Activated CD8-positive, alpha-beta memory T cell treated with anti-CD3 and anti-CD28 coated beads for 36 hours (primary cell): ENCODE measurements at regions not wholly inside any gene's neighbourhood (a gene's known extent, or its start where the extent isn't known, plus 50 kb on each side); places are given as distances from the start of the nearest gene placed in this dataset.
"Not testable (repeated sequence)": the region's sequence is repeated elsewhere in the genome, so short reads cannot be mapped to it uniquely, and the experiment has no call there.

Experiments
- CTCF ChIA-PET: fragments of 350-600 bp; sonication (Branson Sonifier 250); formaldehyde crosslinking; loops from one replicate; lab custom pipeline; 2021; ENCODE audit warnings: antibody characterized with exemption; lab: Charles Lee
- POLR2A ChIA-PET: fragments of 350-600 bp; sonication (Branson Sonifier 250); formaldehyde crosslinking; loops from one replicate; lab custom pipeline; 2021; ENCODE audit warnings: antibody characterized with exemption; lab: Charles Lee

DNA sequence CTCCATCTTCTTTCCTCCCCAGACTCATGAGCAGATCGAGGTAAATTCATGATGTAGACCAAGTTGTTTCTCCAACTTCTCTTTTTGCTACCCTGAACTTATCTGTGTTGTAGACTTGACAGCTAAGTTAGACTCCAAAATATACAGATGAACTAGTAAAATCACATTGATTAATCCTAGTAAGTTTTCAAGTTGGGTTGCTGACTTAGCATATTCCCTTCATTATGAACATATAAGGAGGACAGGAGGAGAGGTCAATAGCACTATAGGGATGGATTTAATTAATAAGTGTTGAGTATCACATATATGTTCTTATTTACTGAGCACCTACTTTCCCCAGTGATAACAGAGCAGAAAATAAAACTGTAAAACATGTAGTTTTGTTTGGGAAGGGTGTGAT is 227.3 kb downstream of the TINAG start:
- POLR2A ChIA-PET = no interaction called here
- CTCF ChIA-PET = no interaction called here

DNA sequence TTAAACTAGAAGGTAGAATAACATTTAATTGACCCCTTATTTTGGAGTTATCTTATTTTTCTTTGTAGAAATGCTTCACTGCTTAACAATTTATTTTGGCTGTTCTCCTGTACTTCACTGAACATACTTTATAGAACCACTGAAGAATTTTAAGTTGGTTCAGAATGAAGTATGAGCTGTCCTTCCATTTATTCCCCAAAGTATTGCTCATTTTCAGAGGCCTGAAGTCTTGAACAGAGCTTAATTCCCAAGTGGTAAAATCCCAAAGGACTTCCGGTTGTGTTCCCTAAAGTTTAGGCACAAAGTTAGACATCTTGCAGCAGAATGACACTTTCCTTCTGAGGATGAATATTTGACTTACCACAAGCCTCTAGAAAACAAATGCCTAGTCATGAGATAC is 233.3 kb downstream of the TINAG start:
- ChIA-PET CTCF (no interaction called here), POLR2A (no interaction called here)

DNA sequence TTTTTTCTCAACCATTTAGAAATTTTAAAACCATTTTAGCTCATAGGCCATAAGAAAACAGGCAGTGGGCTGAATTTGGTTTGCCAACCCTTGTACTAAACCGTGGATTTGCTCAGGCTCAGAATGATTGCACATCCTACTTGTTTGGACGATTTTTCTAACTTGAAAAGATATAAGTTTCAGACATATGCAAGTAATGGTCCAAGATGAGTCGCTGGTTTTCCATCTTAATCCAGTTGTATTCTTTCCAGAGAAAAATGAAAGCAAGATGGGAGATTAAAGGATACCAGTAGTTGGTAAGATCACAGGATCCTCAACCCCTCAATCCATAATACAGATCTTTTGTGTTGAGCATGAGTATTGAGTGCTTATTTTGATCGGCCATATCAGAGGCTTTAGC is 250.9 kb downstream of the TINAG start:
- ChIA-PET POLR2A (no interaction called here), CTCF (no interaction called here)

DNA sequence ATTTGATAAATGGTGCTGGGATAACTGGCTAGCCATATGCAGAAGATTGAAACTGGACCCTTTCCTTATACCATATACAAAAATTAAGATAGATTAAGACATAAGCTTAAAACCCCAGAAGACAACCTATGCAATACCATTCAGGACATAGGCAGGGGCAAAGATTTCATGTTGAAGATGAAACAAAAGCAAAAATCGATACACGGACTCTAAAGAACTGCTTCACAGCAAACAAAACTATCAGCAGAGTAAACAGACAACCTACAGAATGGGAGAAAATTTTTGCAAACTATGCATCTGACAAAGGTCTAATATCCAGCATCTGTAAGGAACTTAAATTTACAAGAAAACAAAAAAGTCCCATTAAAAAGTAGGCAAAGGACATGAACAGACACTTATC is 255.9 kb downstream of the TINAG start:
- POLR2A ChIA-PET = not testable (repeated sequence)

DNA sequence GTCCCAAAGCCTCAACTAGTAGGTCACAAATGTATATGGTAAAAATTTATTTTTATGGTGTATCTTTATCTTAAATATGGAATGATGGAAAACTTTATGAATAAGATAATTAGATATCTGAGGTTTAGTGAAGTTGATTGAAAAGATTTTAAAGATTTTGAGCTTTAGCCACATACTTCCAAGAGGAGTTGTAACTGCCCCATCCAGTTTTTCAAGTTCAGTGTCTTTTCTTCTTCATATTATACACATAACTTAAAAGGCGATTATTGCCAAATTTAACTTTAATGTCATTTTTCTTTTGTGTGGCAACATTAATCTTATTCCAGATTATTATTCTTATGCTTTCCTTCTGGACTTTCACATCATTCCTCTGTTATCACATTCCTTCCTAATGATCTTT is 266.4 kb downstream of the TINAG start:
- CTCF ChIA-PET = no interaction called here
- POLR2A ChIA-PET = no interaction called here

More for the DNA sequence above, 255.9 kb downstream of the TINAG start:
- CTCF ChIA-PET = not testable (repeated sequence)

DNA sequence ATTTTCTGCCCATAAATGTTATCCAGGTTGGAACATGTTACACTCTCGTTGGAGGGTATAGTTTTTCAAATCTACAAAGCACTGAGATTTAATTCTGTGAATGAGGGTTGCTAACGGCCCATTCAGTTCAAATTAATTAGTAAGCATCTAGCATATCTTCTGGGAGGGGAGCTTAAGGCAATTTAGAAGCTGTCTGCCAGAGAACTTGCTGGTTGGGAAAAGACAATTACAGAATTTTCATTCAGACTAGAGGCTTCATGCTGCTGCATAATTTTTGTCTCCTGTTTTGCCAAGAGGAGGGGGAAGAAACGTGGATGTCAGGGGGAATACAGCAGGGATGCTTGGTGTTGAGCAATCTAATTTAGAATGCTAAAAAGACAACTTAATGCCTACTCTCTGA is 268.3 kb upstream of the FAM83B start:
- POLR2A ChIA-PET = no interaction called here
- CTCF ChIA-PET = no interaction called here

DNA sequence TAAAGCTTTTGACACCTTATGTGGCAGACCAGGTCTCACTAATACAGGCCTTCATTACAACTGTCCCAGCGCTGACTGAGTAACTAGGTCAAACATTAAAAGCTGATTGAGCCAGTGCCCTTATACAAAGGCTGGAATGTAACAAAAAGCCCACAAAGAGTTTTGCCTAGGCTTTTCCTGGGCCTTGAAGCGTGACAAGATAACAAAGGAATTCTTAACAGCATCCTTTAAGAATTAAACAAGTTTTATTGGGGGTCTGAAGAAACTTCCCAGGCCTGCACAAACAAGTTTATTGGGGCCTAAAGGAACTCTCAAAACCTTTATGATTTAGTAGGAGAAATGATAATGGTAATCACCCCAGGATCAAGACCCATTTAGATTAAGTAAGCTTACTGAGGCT is 267.6 kb upstream of the FAM83B start:
- ChIA-PET CTCF (no interaction called here), POLR2A (no interaction called here)

DNA sequence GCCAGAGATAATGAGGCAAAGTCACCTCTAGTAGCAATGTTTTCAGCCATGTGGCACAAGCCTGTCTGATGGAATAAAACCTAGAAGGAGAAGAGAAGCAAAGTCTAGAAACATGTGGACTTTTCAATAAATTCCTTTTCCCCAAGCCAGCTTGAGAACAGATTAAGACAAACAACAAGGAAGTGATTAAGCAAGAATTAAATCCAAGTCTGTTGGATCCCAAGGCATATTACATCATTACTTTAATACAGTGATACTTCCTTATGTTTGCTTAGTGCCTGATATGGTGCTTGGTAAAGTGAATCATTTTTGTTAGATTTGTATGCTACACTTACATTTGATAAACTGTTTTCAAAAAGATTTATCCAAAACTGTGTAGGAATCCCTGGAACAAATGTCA is 260.3 kb upstream of the FAM83B start:
- POLR2A ChIA-PET = no interaction called here
- CTCF ChIA-PET = no interaction called here

DNA sequence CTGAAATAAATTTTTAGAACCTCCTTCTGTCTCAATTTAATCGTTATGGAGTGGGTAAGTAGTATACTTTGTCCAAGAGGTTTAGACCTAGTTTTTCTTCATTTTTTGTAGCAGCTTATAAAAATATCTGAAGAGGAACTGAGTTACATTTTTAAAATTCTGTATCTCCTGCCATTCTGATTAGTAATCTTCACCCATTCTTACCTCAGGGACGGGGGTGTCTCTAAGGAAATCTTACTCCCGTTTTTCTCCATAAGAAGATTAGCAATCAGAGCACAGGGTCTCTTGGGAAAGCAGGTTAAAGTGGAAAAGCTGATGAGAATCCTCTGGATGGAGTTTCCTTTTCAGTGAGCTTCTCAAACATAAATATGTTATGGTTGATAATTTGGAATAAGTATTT is 259.3 kb upstream of the FAM83B start:
- ChIA-PET CTCF (no interaction called here), POLR2A (no interaction called here)

DNA sequence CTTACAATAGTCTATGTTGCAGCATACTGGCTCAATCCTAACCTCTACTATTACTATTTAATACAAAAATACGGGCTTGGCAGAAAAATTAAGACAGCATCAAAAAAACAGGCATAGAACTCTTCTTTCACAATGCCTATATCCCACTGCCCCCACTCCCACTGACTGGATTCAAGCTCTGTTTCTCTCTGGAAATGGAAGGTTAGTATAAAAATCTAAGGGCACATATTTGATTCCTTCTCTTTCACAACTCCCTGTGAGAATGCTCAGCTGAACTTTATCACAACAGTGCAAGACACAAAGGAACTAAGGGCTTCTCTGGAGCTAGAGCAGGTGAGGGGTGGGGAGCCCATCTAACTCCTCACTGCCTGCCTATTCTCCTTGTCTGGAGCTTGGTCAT is 258.4 kb upstream of the FAM83B start:
- POLR2A ChIA-PET = no interaction called here
- CTCF ChIA-PET = no interaction called here

DNA sequence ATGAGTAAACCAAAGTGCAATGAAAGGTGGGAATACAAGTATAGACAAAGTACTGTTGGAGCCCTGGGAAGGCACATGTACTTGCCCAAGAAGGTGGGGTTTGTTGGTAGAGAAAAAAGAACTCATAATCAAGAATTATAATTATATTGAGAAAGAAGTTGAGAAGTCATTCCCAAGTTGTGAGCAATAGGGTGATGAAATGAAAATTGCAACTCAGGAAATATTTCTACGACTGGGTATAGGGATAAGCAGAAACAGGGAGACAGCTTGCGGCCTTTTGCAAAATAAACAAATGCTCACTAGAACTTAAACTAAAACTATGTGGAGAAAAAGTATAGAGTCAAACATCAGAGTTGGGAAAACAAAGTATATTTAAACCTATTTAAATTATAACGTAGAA is 250.7 kb upstream of the FAM83B start:
- ChIA-PET POLR2A (no interaction called here), CTCF (no interaction called here)

DNA sequence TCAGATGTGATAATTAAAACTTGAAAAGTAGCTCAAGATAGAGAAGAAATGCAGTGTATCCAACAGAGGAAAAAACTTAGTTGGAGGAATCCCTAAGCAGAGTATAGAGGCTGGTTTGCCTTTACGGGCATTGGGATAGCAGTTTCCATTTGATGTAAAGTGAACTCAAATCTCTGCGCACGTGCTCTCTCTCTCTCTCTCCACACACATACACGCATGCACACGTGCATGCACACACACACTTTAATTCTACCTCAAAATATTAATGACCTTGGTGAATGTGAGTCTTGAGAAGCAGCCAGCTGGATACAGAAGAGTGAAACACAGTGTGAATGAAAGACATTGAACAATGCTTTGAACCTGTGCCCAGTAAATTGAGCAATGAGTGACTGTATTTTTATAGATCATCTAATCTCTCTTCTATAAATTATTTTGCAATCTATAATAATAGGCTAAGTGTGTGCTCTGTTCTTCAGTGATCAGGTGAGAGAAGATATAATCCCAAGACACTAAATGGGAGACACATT is 247.7 kb upstream of the FAM83B start:
- ChIA-PET POLR2A (no interaction called here), CTCF (no interaction called here)

DNA sequence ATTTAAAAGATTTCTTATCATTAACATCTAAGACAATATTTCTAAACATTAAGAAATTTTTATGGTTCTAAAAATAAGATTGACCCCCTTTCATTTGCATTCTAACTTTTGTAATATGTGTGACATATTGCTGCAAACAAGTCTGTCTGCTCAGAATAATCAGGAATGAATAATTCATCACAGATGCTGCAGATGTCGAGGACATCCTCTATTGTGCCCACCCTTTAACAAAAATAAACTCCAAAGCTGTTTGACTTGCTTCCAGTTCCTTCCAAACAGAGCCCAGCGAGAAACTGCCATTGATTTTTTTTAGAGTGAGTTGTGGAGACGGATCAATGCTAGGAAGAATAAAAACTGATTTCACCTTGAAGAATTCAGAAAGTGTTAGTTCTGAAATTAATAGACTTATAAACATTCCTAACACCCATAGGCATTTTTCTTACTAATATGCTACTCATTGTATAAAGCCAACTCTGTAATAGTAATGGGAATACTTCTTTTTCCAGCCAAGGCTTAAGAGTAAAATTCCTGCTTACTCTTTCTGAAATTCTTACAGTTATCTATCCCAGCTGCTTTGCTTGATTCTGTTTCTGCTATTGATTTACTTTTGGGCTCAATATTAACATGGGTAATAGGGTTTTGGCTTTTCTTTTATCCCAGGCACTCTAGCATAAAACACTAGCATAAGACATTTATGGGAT is 244.8 kb upstream of the FAM83B start:
- ChIA-PET POLR2A (no interaction called here), CTCF (no interaction called here)

DNA sequence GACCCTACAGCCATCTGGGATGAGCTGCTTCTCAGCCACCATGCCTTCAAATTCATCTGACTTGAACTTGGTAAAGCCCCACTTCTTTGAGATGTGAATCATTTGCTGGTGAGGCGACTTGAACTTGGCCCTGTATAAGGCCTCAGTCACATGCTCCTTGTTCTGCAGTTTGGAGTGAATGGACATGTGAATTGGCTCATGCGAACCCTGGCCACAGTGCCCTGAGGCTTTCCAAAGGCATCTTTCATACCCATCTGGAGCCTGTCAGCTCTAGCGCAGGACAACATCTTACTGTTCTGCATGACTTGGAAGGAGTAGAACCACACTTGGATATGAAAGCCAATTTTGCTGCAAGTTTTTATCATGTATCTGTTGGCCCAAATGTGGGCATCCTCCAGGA is 244.0 kb upstream of the FAM83B start:
- POLR2A ChIA-PET = no interaction called here
- CTCF ChIA-PET = no interaction called here

DNA sequence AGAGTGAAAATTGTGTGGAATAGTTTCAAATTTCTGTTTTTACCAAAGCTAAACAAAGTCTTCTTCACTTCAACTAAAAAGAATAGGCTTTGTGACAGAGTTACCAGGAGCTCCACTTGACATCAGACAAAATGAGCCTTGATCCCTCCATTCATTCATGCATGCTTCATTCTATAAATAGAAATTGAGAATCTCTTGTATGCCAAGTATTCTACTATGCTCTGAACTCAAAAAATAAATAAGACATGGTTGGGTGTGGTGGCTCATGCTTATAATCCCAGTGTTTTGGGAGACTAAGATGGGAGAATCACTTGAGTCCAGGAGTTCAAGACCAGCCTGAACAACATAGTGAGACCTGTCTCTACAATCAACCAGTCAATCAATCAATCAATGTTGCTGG is 236.6 kb upstream of the FAM83B start:
- ChIA-PET POLR2A (no interaction called here), CTCF (no interaction called here)

DNA sequence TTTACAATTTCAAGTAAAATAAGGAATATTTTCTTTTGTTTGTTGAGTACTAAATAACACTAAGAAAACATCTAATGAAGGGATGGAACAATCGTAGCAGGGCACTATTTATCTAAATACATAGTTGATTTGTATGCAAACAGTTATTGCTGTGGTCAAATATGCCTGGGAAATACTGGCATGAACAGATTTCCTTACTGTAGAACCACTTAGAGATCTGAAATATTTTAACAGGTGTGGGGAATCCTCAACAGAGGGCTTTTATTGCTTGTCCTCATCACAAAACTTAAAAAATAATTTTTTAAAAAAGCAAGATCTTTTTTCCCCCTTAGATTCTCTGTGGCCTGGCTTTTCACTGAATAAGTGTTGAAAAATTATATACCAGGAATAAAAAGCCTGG is 233.0 kb upstream of the FAM83B start:
- CTCF ChIA-PET = no interaction called here
- POLR2A ChIA-PET = no interaction called here

DNA sequence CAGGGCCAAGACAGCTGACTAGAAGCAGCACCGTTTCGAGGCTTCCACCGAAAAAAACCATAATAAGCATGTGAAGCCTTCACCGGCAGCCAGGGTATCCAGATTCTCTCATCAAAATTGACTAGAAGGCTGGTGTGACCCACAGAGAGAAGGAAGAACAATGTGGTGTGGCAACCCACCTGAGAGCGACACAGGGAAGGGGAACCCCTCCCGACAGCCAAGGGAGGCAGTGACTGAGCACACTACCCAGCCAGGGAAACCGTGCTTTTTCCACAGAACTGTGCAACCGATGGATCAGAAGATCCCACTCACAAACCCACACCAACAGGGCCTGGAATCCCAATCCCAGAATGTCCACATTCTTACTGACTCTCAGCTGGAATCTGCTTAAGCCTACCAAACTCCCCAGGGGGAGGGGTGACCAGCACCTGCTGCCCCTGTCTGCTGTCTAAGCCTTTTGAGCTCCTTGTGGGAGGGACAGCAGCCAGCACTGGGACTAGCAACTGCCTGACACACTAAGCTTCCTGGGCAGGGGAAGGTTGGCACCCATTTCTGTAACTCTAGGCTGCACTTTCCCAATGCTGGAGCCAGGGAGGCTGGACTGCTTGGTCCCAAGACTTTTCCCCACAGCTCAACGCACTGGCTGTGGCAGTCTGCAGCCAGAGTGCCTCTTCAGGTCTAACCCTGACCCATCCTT is 231.9 kb upstream of the FAM83B start:
- CTCF ChIA-PET = no interaction called here
- POLR2A ChIA-PET = no interaction called here

DNA sequence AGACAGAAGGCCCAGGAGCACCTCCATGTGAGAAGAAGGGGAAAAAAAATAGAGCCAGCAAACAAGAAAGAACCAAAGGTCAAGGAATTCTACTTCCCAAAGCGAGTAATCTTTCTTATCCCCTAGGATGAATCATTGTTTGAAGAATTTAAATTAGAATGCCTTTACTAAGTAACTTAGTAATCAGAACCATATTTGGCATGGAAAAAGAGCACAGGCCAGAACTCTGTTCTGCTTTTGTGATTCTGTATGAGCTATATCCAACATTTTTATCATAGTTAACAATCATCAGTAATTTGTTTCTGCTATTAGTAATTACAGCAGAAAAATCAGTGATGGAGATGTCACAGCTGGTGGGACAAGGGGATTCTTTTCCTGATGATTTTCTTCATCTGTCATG is 228.8 kb upstream of the FAM83B start:
- ChIA-PET POLR2A (no interaction called here), CTCF (no interaction called here)

DNA sequence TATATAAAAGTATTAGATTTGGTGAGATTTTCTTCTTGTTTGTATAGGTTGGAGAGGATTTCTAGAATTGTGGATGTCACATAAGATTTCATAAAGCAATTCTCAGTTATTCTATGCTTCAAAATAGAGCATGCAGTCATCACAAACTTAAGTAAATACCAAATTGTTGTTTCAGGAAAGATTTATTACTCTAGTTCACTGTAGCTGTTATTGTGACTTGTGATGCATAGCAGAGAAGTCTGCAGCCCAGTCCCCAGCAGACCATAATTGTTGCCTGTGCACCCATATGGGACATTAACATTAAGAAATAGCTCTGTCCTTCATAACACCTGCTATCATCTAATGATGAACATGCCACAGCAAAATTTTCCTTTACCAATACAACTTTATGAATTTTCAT is 228.0 kb upstream of the FAM83B start:
- CTCF ChIA-PET = no interaction called here

DNA sequence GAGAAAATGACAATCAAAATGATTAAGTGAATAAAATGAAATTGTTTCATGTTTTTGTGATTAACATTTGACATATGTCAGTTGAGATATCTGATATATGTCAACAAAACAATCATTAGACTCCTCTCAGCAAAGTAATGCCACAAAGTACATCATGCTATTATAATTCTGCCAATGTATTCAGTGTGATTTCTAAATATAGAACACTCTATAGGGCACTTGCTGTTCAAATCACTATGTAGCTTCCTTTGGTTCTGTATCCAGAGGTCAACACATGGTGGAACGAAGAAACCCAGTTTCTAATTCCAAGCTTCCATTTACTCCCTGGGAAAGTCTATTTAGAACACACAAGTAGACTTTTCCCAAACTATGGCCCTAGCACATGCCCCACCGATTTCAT is 227.5 kb upstream of the FAM83B start:
- ChIA-PET POLR2A (no interaction called here), CTCF (no interaction called here)

More for the DNA sequence above, 228.0 kb upstream of the FAM83B start:
- POLR2A ChIA-PET = no interaction called here

DNA sequence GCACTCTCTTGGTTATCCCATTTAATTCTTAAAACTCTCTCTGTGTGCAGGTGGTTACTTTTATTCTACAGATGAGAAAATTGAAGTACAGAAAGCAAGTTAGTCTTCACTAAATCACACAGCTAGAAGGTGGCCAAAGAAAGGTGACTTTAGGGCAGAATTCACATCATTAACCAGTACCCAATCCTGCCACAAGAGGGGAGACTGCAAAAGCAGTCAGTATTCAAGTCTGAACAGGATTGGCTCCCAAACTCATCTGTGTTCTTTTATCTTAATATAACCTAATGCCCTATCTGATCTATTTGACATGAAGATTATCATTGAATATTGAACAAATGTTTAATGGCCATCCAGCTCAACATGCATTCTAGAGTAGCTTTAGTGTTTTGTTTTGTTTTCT is 225.3 kb upstream of the FAM83B start:
- ChIA-PET CTCF (no interaction called here), POLR2A (no interaction called here)
